ENCODE measurements at regions not wholly inside any gene's neighbourhood (a gene's known extent, or its start where the extent isn't known, plus 50 kb on each side); places are given as distances from the start of the nearest gene placed in this dataset.

DNA sequence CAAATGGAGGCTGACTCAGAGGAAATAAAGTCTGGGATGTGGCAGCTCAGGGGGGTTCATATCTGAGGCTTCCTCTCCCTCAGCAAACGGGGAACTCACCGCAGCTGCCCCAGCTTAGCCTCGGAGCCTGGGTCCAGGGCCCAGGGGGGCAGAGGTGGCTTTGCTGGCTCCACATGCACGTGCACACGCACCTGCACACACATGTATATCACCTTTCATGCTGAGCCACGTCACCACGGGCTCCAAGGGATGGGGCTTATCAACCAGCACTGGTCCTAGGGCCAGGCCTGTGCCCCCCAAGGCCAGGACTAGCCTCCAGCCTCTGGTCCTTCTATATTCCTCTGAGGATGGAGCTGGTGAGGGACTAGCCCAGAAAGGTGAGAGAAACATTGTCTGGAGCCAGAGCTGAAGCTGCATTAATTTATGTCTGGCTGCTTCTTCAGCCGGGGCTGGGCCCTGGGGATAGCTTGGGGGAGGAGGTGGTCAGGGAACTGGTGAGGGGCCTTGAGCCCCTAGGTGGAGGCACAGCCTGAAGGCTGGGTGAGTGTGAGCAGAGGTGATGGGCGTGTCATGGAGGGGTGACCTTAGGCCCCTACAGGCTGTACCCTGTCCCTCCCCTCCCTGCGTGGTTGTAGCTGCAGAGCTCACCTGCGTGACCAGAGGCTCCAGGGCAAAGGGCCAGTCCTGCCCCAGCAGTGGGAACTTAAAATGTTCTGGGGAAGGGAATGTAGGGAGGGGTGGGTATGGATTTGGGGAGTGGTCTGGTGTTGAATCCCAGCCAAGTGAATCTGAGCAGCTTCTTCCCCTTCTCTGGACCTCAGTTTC is 520.8 kb downstream of the PTPRU start:
- Histone ChIP-seq H3K9me3 (no peaks in the 10 kb centered on the region), H3K4me2 (no peak overlapping the region), H3K4me3 (no peak overlapping the region), H3K27ac (no peak overlapping the region), H3K4me1 (no peaks in the 10 kb centered on the region)
- TF ChIP-seq, protein P1, sequence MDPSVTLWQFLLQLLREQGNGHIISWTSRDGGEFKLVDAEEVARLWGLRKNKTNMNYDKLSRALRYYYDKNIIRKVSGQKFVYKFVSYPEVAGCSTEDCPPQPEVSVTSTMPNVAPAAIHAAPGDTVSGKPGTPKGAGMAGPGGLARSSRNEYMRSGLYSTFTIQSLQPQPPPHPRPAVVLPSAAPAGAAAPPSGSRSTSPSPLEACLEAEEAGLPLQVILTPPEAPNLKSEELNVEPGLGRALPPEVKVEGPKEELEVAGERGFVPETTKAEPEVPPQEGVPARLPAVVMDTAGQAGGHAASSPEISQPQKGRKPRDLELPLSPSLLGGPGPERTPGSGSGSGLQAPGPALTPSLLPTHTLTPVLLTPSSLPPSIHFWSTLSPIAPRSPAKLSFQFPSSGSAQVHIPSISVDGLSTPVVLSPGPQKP (IDR thresholded peaks at IDR 0.05; ENCODE audit: low read depth, low read length) = no peak
- TF ChIP-seq POLR2AphosphoS2 (conservative IDR thresholded peaks at IDR 0.05; ENCODE audit: low read length) (no peak), RFX5 (IDR thresholded peaks at IDR 0.05) (no peak), KDM5A (IDR thresholded peaks at IDR 0.05) (no peak), HOXA7 (CRISPR knock-in tag; IDR thresholded peaks at IDR 0.05) (no peak), MYC (IDR thresholded peaks at IDR 0.05; ENCODE audit: borderline replicate concordance, low read length) (no peak), CBX8 (IDR thresholded peaks at IDR 0.05) (no peak), ZNF302 (CRISPR knock-in tag; IDR thresholded peaks at IDR 0.05) (no peak), HDAC2 (IDR thresholded peaks at IDR 0.05) (no peak), HOXB13 (CRISPR knock-in tag; IDR thresholded peaks at IDR 0.05; ENCODE audit: low read depth) (no peak), MAFK (IDR thresholded peaks at IDR 0.05; ENCODE audit: partially characterized antibody) (no peak), EHF (CRISPR knock-in tag; IDR thresholded peaks at IDR 0.05) (no peak), JUNB (IDR thresholded peaks at IDR 0.05) (no peak), NFE2L2 (conservative IDR thresholded peaks at IDR 0.05; ENCODE audit: low read length) (no peak), SREBF2 (IDR thresholded peaks at IDR 0.05) (no peak), ZSCAN20 (CRISPR knock-in tag; IDR thresholded peaks at IDR 0.05) (no peak), RCOR1 (IDR thresholded peaks at IDR 0.05; ENCODE audit: low read depth, low read length) (no peak)
- TF ChIP-seq, protein P2, sequence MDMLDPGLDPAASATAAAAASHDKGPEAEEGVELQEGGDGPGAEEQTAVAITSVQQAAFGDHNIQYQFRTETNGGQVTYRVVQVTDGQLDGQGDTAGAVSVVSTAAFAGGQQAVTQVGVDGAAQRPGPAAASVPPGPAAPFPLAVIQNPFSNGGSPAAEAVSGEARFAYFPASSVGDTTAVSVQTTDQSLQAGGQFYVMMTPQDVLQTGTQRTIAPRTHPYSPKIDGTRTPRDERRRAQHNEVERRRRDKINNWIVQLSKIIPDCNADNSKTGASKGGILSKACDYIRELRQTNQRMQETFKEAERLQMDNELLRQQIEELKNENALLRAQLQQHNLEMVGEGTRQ (IDR thresholded peaks at IDR 0.05) = no peak
- TF ChIP-seq, protein P3, sequence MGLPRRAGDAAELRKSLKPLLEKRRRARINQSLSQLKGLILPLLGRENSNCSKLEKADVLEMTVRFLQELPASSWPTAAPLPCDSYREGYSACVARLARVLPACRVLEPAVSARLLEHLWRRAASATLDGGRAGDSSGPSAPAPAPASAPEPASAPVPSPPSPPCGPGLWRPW (IDR thresholded peaks at IDR 0.05) = no peak
- TF ChIP-seq, protein P4, sequence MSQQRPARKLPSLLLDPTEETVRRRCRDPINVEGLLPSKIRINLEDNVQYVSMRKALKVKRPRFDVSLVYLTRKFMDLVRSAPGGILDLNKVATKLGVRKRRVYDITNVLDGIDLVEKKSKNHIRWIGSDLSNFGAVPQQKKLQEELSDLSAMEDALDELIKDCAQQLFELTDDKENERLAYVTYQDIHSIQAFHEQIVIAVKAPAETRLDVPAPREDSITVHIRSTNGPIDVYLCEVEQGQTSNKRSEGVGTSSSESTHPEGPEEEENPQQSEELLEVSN (IDR thresholded peaks at IDR 0.05; ENCODE audit: borderline replicate concordance, low read depth) = no peak
- WGBS (ENCODE audit: missing lambda C conversion rate) = 56% methylated on average over 7 of the region's 11 CpGs
- POLR2A ChIA-PET = no interaction called here
- no peak for FAIRE-seq
- CTCF ChIA-PET = interaction anchor here (2.7 kb wide), 1 partner anchor 12 kb away, joined by 6 read pairs; no protein-coding TSS in a partner anchor
- no peak for DNase-seq (ENCODE audit: low read depth in 1 of 2, low spot score in 1 of 2)
- ATAC-seq = no peak; a peak in 1 of 6 replicates

DNA sequence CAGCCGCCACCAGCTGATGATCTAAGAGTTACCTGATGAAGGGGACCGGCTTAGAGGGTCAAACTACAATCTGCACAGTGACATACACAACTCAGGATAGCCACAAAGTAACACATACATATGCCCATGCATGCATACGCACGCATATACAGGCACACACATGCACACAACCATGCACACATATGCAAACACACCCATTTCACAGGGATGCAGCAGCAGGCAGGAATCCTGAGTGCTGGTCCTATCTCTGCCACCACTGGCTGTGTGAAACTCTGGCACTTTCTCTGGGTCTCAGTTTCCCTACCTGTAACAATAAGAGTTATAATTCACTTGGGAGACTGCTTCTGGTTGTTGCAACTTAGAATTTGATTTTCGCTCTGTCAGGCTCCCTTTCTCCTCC is 520.2 kb downstream of the PTPRU start:
- ChIA-PET POLR2A (no interaction called here), CTCF (no interaction called here)
- H3K27ac ChIP-seq = no peak overlapping the region

More for the DNA sequence above, 520.2 kb downstream of the PTPRU start:
- FAIRE-seq (no peak), DNase-seq (ENCODE audit: low read depth in 1 of 2, low spot score in 1 of 2) (no peak), ATAC-seq (no peak)
- no peak for TF ChIP-seq PHF8 (IDR thresholded peaks at IDR 0.05; ENCODE audit: borderline replicate concordance, low read depth)
- no peak for TF ChIP-seq TP53 (CRISPR knock-in tag; IDR thresholded peaks at IDR 0.05)
- no peak for TF ChIP-seq EHMT2 (IDR thresholded peaks at IDR 0.05; ENCODE audit: low read depth)
- TF ChIP-seq CEBPB (IDR thresholded peaks at IDR 0.05) = no peak
- no peak for TF ChIP-seq HDAC2 (IDR thresholded peaks at IDR 0.05)
- no peak for TF ChIP-seq CBX8 (IDR thresholded peaks at IDR 0.05)
- no peak for TF ChIP-seq POLR2AphosphoS2 (conservative IDR thresholded peaks at IDR 0.05; ENCODE audit: low read length)
- TF ChIP-seq MYC (IDR thresholded peaks at IDR 0.05; ENCODE audit: borderline replicate concordance, low read length) = no peak
- no peak for TF ChIP-seq FOSB (CRISPR knock-in tag; IDR thresholded peaks at IDR 0.05)
- TF ChIP-seq FOXS1 (CRISPR knock-in tag; IDR thresholded peaks at IDR 0.05) = no peak
- TF ChIP-seq NFE2L2 (conservative IDR thresholded peaks at IDR 0.05; ENCODE audit: low read length) = no peak
- TF ChIP-seq, protein P3 (IDR thresholded peaks at IDR 0.05) = no peak
- WGBS (ENCODE audit: missing lambda C conversion rate) = 69% methylated on average over 5 of the region's 5 CpGs
- no peak overlapping the region for H3K4me2 ChIP-seq
- no peaks in the 10 kb centered on the region for H3K4me1 ChIP-seq
- H3K4me3 ChIP-seq = no peak overlapping the region
- H3K9me3 ChIP-seq = no peaks in the 10 kb centered on the region
